Activated CD4-positive, alpha-beta memory T cell treated with anti-CD3 and anti-CD28 coated beads for 36 hours (primary cell): ENCODE measurements at regions not wholly inside any gene's neighbourhood (a gene's known extent, or its start where the extent isn't known, plus 50 kb on each side); places are given as distances from the start of the nearest gene placed in this dataset.

Experiments used
- CTCF ChIA-PET: fragments of 350-600 bp; sonication (Branson Sonifier 250); formaldehyde crosslinking; loops from one replicate; lab custom pipeline; 2021; ENCODE audit warnings: antibody characterized with exemption, inconsistent platforms; lab: Charles Lee
- POLR2A ChIA-PET: fragments of 350-600 bp; sonication (Branson Sonifier 250); formaldehyde crosslinking; loops from one replicate; lab custom pipeline; 2021; ENCODE audit warnings: antibody characterized with exemption; lab: Charles Lee
- DNase-seq: peaks from one replicate; pipeline ENCODE4 v3.0.0-alpha.2; 2020
- H3K27ac Mint-ChIP-seq: one replicate; pipeline ENCODE4 v1.8.0; 2021; ENCODE audit warnings: mixed read lengths
- H3K27me3 Mint-ChIP-seq: one replicate; pipeline ENCODE4 v1.8.0; 2021; ENCODE audit warnings: mixed read lengths
- H3K36me3 Mint-ChIP-seq: one replicate; pipeline ENCODE4 v1.8.0; 2021; ENCODE audit warnings: mixed read lengths
- H3K4me1 Mint-ChIP-seq: one replicate; pipeline ENCODE4 v1.8.0; 2021; ENCODE audit warnings: low read depth, mixed read lengths
- H3K4me3 Mint-ChIP-seq: one replicate; pipeline ENCODE4 v1.8.0; 2021; ENCODE audit warnings: mild to moderate bottlenecking, mixed read lengths
- H3K9me3 Mint-ChIP-seq: one replicate; pipeline ENCODE4 v1.8.0; 2021; ENCODE audit warnings: mixed read lengths
- intact Hi-C: fragments of 100-400 bp; cut with micrococcal nuclease; formaldehyde crosslinking; loops from one replicate; pipeline ENCODE4 v1.15.1; 2023

GRCh38 chr7:52669031-52669430 lies 366.4 kb upstream of the POM121L12 start:
- CTCF ChIA-PET, result no interaction called here
- H3K27me3 Mint-ChIP-seq, result no peaks in the 10 kb centered on the region

GRCh38 chr7:52668435-52668834 lies 367.0 kb upstream of the POM121L12 start:
- Mint-ChIP-seq H3K4me3 (no peak overlapping the region), H3K4me1 (no peaks in the 10 kb centered on the region), H3K27ac (no peak overlapping the region), H3K9me3 (peaks cover 13% of the 10 kb centered on the region), H3K36me3 (no peaks in the 10 kb centered on the region), H3K27me3 (no peaks in the 10 kb centered on the region)
- POLR2A ChIA-PET, result no interaction called here
- DNase-seq, result no peak
- CTCF ChIA-PET, result no interaction called here
- intact Hi-C loops, result no loop called here

More at GRCh38 chr7:52669031-52669430, 366.4 kb upstream of the POM121L12 start:
- Mint-ChIP-seq H3K4me1 (no peaks in the 10 kb centered on the region), H3K36me3 (no peaks in the 10 kb centered on the region), H3K4me3 (no peak overlapping the region), H3K27ac (no peak overlapping the region), H3K9me3 (peaks cover 13% of the 10 kb centered on the region)
- POLR2A ChIA-PET, result no interaction called here
- intact Hi-C loops, result no loop called here
- DNase-seq, result no peak

DNA sequence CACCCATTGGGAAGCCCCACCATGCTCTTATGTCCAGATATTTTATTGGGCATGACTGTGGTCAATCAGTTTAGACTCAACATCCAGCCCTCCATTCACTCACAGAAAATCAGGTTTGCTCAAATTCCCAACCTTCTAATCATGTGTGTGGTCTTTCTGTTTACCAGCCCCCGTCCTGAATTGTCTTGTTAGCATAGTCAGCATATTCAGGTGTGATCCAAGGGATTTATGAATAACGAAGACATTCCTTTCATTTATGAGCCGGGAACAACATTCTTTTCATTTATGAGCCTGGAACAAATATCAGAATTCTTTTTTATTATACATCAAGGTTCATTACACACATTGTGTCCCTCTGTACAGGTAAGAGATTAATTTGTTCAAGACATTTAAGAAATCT lies 376.3 kb upstream of the POM121L12 start:
- peaks cover 24% of the 10 kb centered on the region for H3K9me3 Mint-ChIP-seq
- H3K4me1 Mint-ChIP-seq, result no peaks in the 10 kb centered on the region
- intact Hi-C loops, result no loop called here
- H3K27ac Mint-ChIP-seq, result no peak overlapping the region
- ChIA-PET POLR2A (no interaction called here), CTCF (no interaction called here)
- H3K4me3 Mint-ChIP-seq, result no peak overlapping the region
- no peaks in the 10 kb centered on the region for H3K36me3 Mint-ChIP-seq
- DNase-seq, result no peak
- H3K27me3 Mint-ChIP-seq, result no peaks in the 10 kb centered on the region

DNA sequence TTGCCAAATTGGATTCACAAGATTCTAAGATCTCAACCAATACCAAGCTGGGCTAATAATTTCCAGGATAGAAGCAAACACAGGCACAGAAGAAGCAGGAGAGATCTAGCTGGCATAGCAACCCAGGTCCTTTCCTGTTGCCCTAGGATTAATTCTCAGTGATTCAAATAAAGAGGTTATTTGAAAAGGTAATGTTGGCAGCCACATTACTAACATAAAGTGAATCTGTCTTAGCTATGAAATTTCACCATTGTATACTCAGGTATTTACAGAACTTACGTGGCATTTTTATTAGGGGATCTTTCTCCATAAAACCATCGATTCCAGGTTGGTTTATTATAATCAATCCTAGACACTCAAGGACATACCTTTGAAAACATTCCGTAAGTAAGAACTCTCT lies 379.3 kb upstream of the POM121L12 start:
- H3K9me3 Mint-ChIP-seq, result peaks cover 22% of the 10 kb centered on the region
- no peak overlapping the region for H3K27ac Mint-ChIP-seq
- ChIA-PET CTCF (no interaction called here), POLR2A (no interaction called here)
- intact Hi-C loops, result no loop called here
- no peak for DNase-seq
- H3K4me3 Mint-ChIP-seq, result no peak overlapping the region
- H3K4me1 Mint-ChIP-seq, result no peaks in the 10 kb centered on the region
- no peaks in the 10 kb centered on the region for H3K36me3 Mint-ChIP-seq
- no peaks in the 10 kb centered on the region for H3K27me3 Mint-ChIP-seq

- ChIA-PET POLR2A (no interaction called here), CTCF (no interaction called here)
- no peaks in the 10 kb centered on the region for H3K4me1 Mint-ChIP-seq
- intact Hi-C loops, result no loop called here
- H3K36me3 Mint-ChIP-seq, result no peaks in the 10 kb centered on the region
- H3K9me3 Mint-ChIP-seq, result peaks cover 18% of the 10 kb centered on the region
- no peak for DNase-seq
- H3K27me3 Mint-ChIP-seq, result no peaks in the 10 kb centered on the region
- H3K27ac Mint-ChIP-seq, result no peak overlapping the region
- H3K4me3 Mint-ChIP-seq, result no peak overlapping the region
Observed at GRCh38 chr7:52652621-52653020, 382.8 kb upstream of the POM121L12 start.

DNA sequence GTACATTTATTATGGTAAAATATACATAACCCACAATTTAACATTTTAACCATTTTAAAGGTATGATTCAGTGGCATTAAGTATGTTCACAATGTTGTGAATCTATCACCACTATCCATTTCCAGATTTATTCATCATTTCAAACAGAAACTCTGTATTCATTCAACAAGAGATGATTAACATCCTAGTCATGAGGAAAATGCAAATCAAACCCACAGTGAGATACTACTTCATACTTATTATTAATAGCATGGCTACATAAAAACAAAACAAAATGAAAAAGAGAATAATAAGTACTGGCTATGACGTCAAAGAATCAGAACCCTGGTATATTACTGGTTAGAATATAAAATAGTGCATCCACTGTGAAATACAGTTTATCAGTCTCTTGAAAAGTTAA lies 386.6 kb upstream of the POM121L12 start:
- no peaks in the 10 kb centered on the region for H3K4me1 Mint-ChIP-seq
- intact Hi-C loops, result no loop called here
- ChIA-PET CTCF (no interaction called here), POLR2A (no interaction called here)
- H3K9me3 Mint-ChIP-seq, result peaks cover 25% of the 10 kb centered on the region
- no peaks in the 10 kb centered on the region for H3K36me3 Mint-ChIP-seq
- DNase-seq, result no peak
- no peak overlapping the region for H3K4me3 Mint-ChIP-seq
- no peaks in the 10 kb centered on the region for H3K27me3 Mint-ChIP-seq
- H3K27ac Mint-ChIP-seq, result no peak overlapping the region

GRCh38 chr7:52647046-52647445 lies 388.4 kb upstream of the POM121L12 start:
- H3K27ac Mint-ChIP-seq, result no peak overlapping the region

GRCh38 chr7:52639981-52640380 lies 395.5 kb upstream of the POM121L12 start:
- no peak overlapping the region for H3K27ac Mint-ChIP-seq
- POLR2A ChIA-PET, result no interaction called here
- DNase-seq, result no peak
- H3K9me3 Mint-ChIP-seq, result peaks cover 24% of the 10 kb centered on the region
- no peaks in the 10 kb centered on the region for H3K27me3 Mint-ChIP-seq
- intact Hi-C loops, result no loop called here
- CTCF ChIA-PET, result no interaction called here
- no peak overlapping the region for H3K4me3 Mint-ChIP-seq
- H3K4me1 Mint-ChIP-seq, result no peaks in the 10 kb centered on the region
- no peaks in the 10 kb centered on the region for H3K36me3 Mint-ChIP-seq

More at GRCh38 chr7:52647046-52647445, 388.4 kb upstream of the POM121L12 start:
- H3K36me3 Mint-ChIP-seq, result no peaks in the 10 kb centered on the region
- CTCF ChIA-PET, result no interaction called here
- no peaks in the 10 kb centered on the region for H3K27me3 Mint-ChIP-seq
- H3K4me3 Mint-ChIP-seq, result no peak overlapping the region
- no peak for DNase-seq
- H3K9me3 Mint-ChIP-seq, result peaks cover 23% of the 10 kb centered on the region
- intact Hi-C loops, result no loop called here
- H3K4me1 Mint-ChIP-seq, result no peaks in the 10 kb centered on the region
- POLR2A ChIA-PET, result no interaction called here

DNA sequence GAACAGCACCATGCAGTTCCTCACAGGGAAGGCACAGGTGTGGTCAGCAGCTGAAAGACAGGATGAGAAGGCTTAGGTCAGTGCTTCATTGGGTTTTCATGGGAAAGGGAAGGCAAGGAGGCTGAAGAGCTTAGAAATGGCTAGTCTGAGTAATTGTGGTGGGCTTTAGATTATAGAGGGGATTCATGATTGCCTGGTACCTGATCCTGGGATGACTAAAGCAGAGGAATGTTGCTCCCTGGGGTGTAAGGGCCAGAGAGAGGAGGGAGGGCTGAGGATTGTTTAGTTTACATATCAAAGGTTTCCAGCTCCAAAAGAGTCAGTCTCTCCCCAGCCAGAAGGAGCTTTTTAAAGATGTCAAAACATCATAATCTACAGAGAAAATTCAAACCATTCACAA lies 396.3 kb upstream of the POM121L12 start:
- Mint-ChIP-seq H3K36me3 (no peaks in the 10 kb centered on the region), H3K9me3 (peaks cover 24% of the 10 kb centered on the region), H3K4me3 (no peak overlapping the region), H3K27ac (no peak overlapping the region), H3K27me3 (no peaks in the 10 kb centered on the region), H3K4me1 (no peaks in the 10 kb centered on the region)
- no peak for DNase-seq
- ChIA-PET POLR2A (no interaction called here), CTCF (no interaction called here)
- intact Hi-C loops, result no loop called here

- DNase-seq, result no peak
- no peaks in the 10 kb centered on the region for H3K4me1 Mint-ChIP-seq
- no peaks in the 10 kb centered on the region for H3K27me3 Mint-ChIP-seq
- ChIA-PET CTCF (no interaction called here), POLR2A (no interaction called here)
- no peaks in the 10 kb centered on the region for H3K36me3 Mint-ChIP-seq
- no peak overlapping the region for H3K27ac Mint-ChIP-seq
- intact Hi-C loops, result no loop called here
- H3K4me3 Mint-ChIP-seq, result no peak overlapping the region
- peaks cover 21% of the 10 kb centered on the region for H3K9me3 Mint-ChIP-seq
Observed at GRCh38 chr7:52635021-52635420, 400.4 kb upstream of the POM121L12 start.

DNA sequence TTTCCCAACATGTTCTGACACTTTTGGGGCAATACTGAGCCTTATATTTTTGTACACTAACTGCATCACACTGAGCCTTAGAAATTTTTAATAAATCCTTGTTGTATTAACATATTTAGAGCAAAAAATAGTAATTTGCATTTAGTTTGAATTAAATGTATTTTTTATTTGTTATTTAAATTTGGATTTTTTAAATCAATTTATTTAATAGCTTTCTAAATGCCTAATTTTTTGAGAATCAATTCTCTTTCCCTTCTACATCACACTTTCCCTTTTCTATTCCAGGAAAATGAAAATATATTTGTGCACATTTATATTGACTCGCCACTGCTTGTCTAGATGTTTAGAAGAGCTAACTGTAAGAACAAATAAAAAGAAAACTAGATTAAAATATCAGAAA lies 414.6 kb upstream of the POM121L12 start:
- peaks cover 17% of the 10 kb centered on the region for H3K9me3 Mint-ChIP-seq
- H3K4me1 Mint-ChIP-seq, result no peaks in the 10 kb centered on the region
- no peaks in the 10 kb centered on the region for H3K36me3 Mint-ChIP-seq
- no peak overlapping the region for H3K27ac Mint-ChIP-seq
- ChIA-PET POLR2A (no interaction called here), CTCF (no interaction called here)
- no peaks in the 10 kb centered on the region for H3K27me3 Mint-ChIP-seq
- H3K4me3 Mint-ChIP-seq, result no peak overlapping the region
- no peak for DNase-seq
- intact Hi-C loops, result no loop called here

DNA sequence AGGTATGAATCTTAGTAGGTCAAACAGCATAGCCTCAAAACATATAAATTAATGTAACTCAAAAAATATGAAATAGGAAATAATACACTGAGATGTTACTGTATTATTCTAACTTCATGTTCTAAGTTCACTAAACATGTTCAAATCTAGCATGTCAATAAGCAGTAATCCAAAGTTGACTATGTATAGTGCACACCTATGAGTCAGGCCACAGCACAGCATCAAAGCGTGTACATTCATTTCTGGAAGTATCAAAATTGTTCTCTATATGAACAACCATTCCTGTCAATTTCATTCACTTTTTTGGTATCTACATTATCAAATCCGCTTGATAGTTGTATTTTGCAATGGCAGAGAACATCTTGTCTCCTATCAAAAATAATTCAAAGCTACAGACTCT lies 418.9 kb upstream of the POM121L12 start:
- no peak overlapping the region for H3K27ac Mint-ChIP-seq
- no peaks in the 10 kb centered on the region for H3K4me1 Mint-ChIP-seq
- ChIA-PET CTCF (no interaction called here), POLR2A (no interaction called here)
- DNase-seq, result no peak
- no peak overlapping the region for H3K4me3 Mint-ChIP-seq
- intact Hi-C loops, result no loop called here
- H3K36me3 Mint-ChIP-seq, result no peaks in the 10 kb centered on the region
- H3K9me3 Mint-ChIP-seq, result peaks cover 16% of the 10 kb centered on the region
- H3K27me3 Mint-ChIP-seq, result no peaks in the 10 kb centered on the region

DNA sequence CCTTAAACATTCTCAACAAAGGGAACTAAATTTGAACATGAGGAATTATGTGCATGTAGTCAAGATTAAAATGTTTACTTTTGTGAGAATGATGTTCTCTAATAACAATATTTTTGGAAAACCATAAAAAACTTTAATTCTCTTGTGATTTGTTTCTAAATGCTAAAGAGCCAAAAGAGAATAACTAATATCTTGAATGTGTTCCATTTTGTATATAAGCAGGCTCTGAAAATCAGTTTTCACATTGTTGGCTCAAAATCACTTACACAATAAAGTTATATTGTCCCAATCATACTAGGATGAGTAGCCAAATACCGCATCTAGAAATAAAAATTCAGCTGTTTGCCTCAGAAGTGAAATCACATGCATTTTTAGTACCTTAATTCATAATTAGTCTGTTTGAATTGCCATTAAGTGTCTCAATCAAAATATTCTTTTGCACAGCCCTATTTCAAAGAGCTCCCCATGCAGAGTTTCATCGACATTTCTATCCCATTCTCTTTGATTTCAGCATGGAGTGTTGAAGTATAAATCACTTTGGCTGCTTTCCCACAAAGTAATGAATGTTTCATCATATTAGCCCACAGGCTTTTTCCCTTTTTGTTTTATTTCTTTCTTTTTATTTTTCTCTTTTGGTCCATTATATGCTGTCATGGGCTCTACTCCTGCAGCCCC lies 420.3 kb upstream of the POM121L12 start:
- Mint-ChIP-seq H3K27ac (no peak overlapping the region), H3K36me3 (no peaks in the 10 kb centered on the region), H3K4me3 (no peak overlapping the region), H3K4me1 (no peaks in the 10 kb centered on the region), H3K9me3 (peaks cover 21% of the 10 kb centered on the region), H3K27me3 (no peaks in the 10 kb centered on the region)
- ChIA-PET POLR2A (no interaction called here), CTCF (no interaction called here)
- DNase-seq, result no peak
- intact Hi-C loops, result no loop called here
